CD4-positive, alpha-beta memory T cell (primary cell): ENCODE measurements at regions not wholly inside any gene's neighbourhood (a gene's known extent, or its start where the extent isn't known, plus 50 kb on each side); places are given as distances from the start of the nearest gene placed in this dataset.
A peak's percentile ranks its signal among the peaks of the same experiment; 100 is the strongest.

Source experiments
- CTCF ChIA-PET: fragments of 350-600 bp; sonication (Branson Sonifier 250); formaldehyde crosslinking; loops from one replicate; lab custom pipeline; 2021; ENCODE audit warnings: inconsistent platforms; ENCODE audit not compliant: partially characterized antibody; lab: Charles Lee
- POLR2A ChIA-PET: fragments of 350-600 bp; sonication (Branson Sonifier 250); formaldehyde crosslinking; loops from one replicate; lab custom pipeline; 2021; ENCODE audit not compliant: partially characterized antibody; lab: Charles Lee
- DNase-seq, 5 donors: peaks; one replicate each; pipeline versions ENCODE4 v3.0.0 to v3.0.0-alpha.2; 2020 to 2022; ENCODE audit warnings: mixed read lengths in 1 of 5
- H3K27ac ChIP-seq: one replicate; pipeline ENCODE4 v1.7.0; 2013; ENCODE audit warnings: low read depth, low read length
- H3K27me3 ChIP-seq: 2 replicates; pipeline ENCODE4 v1.7.0; 2013; ENCODE audit warnings: mild to moderate bottlenecking, low read length, moderate library complexity; ENCODE audit not compliant: insufficient read depth
- H3K36me3 ChIP-seq: 2 replicates; pipeline ENCODE4 v1.7.0; 2013; ENCODE audit warnings: mild to moderate bottlenecking, low read length, moderate library complexity; ENCODE audit not compliant: insufficient read depth
- H3K4me1 ChIP-seq: 2 replicates; pipeline ENCODE4 v1.7.0; 2013; ENCODE audit warnings: mild to moderate bottlenecking, low read length, moderate library complexity; ENCODE audit not compliant: insufficient read depth
- H3K4me3 ChIP-seq, 2 donors: one replicate each; pipeline ENCODE4 v1.7.0; 2013; ENCODE audit warnings: low read length in 2 of 2, mild to moderate bottlenecking in 1 of 2
- H3K9me3 ChIP-seq, 2 donors: one replicate each; pipeline ENCODE4 v1.7.0; 2013; ENCODE audit warnings: low read length in 2 of 2, control low read depth in 1 of 2; ENCODE audit not compliant: control insufficient read depth in 1 of 2
- H3K27ac Mint-ChIP-seq, 7 donors: one replicate each; pipeline ENCODE4 v1.8.0; 2020 to 2021; ENCODE audit warnings: mixed read lengths in 7 of 7, mild to moderate bottlenecking in 6 of 7, inconsistent platforms in 3 of 7, moderate library complexity in 3 of 7
- H3K27me3 Mint-ChIP-seq, 2 donors: one replicate each; pipeline ENCODE4 v1.8.0; 2020 to 2021; ENCODE audit warnings: mixed read lengths in 2 of 2
- H3K36me3 Mint-ChIP-seq, 2 donors: one replicate each; pipeline ENCODE4 v1.8.0; 2020 to 2021; ENCODE audit warnings: mixed read lengths in 2 of 2, inconsistent platforms in 1 of 2, mild to moderate bottlenecking in 1 of 2
- H3K4me1 Mint-ChIP-seq, 4 donors: one replicate each; pipeline ENCODE4 v1.8.0; 2020 to 2021; ENCODE audit warnings: mixed read lengths in 4 of 4, mild to moderate bottlenecking in 1 of 4
- H3K4me3 Mint-ChIP-seq, 8 donors: one replicate each; pipeline ENCODE4 v1.8.0; 2020 to 2021; ENCODE audit warnings: mixed read lengths in 8 of 8, mild to moderate bottlenecking in 7 of 8, moderate library complexity in 6 of 8, inconsistent platforms in 3 of 8
- H3K9me3 Mint-ChIP-seq, 8 donors: one replicate each; pipeline ENCODE4 v1.8.0; 2020 to 2021; ENCODE audit warnings: mixed read lengths in 8 of 8, mild to moderate bottlenecking in 5 of 8, inconsistent platforms in 3 of 8, moderate library complexity in 1 of 8
- intact Hi-C: fragments of 100-400 bp; cut with micrococcal nuclease; formaldehyde crosslinking; loops from one replicate; pipeline ENCODE4 v1.15.1; 2023

GRCh38 chr6:11644601-11645000 lies 107.1 kb downstream of the TMEM170B start:
- ChIA-PET CTCF (interaction anchor here (3.2 kb wide), 1 partner anchor 11 kb away, joined by 16 read pairs; no protein-coding TSS in a partner anchor), POLR2A (no interaction called here)
- Histone ChIP-seq H3K27ac (no peak overlapping the region), H3K36me3 (no peaks in the 10 kb centered on the region), H3K9me3 (no peaks in the 10 kb centered on the region), H3K4me3 (no peak overlapping the region), H3K4me1 (no peaks in the 10 kb centered on the region), H3K27me3 (no peaks in the 10 kb centered on the region)
- Mint-ChIP-seq H3K27me3 (peaks cover 5 to 11% of the 10 kb centered on the region in 2 donors), H3K4me3 (no peak overlapping the region), H3K36me3 (no peaks in the 10 kb centered on the region), H3K9me3 (peaks cover 0 to 3% (median 0%) of the 10 kb centered on the region in 8 donors), H3K4me1 (no peaks in the 10 kb centered on the region), H3K27ac (no peak overlapping the region)
- intact Hi-C loops: no loop called here
- no peak for DNase-seq

- H3K27me3 Mint-ChIP-seq: peaks cover 5 to 11% of the 10 kb centered on the region in 2 donors
- Histone ChIP-seq H3K4me3 (no peak overlapping the region), H3K27me3 (no peaks in the 10 kb centered on the region), H3K4me1 (no peaks in the 10 kb centered on the region), H3K36me3 (no peaks in the 10 kb centered on the region), H3K27ac (no peak overlapping the region), H3K9me3 (no peaks in the 10 kb centered on the region)
- intact Hi-C loops: no loop called here
- ChIA-PET CTCF (interaction anchor here (3.2 kb wide), 1 partner anchor 11 kb away, joined by 16 read pairs; no protein-coding TSS in a partner anchor), POLR2A (no interaction called here)
- DNase-seq: no peak
- no peaks in the 10 kb centered on the region for H3K36me3 Mint-ChIP-seq
- H3K27ac Mint-ChIP-seq: no peak overlapping the region
- H3K4me1 Mint-ChIP-seq: no peaks in the 10 kb centered on the region
- no peak overlapping the region for H3K4me3 Mint-ChIP-seq
- peaks cover 0 to 3% (median 0%) of the 10 kb centered on the region in 8 donors for H3K9me3 Mint-ChIP-seq
Observed at GRCh38 chr6:11645016-11645415, 107.5 kb downstream of the TMEM170B start.

GRCh38 chr6:11648436-11648775 lies 110.9 kb downstream of the TMEM170B start:
- no peak for DNase-seq
- no peak overlapping the region for H3K4me3 Mint-ChIP-seq
- CTCF ChIA-PET: no interaction called here
- no peaks in the 10 kb centered on the region for H3K27me3 ChIP-seq
- peaks cover 0 to 4% (median 0%) of the 10 kb centered on the region in 4 donors for H3K4me1 Mint-ChIP-seq
- H3K27ac ChIP-seq: no peak overlapping the region
- H3K9me3 ChIP-seq: no peaks in the 10 kb centered on the region
- H3K27ac Mint-ChIP-seq: no peak overlapping the region
- no peak overlapping the region for H3K4me3 ChIP-seq
- POLR2A ChIA-PET: no interaction called here
- peaks cover 0 to 7% of the 10 kb centered on the region in 2 donors for H3K27me3 Mint-ChIP-seq
- no peaks in the 10 kb centered on the region for H3K4me1 ChIP-seq
- H3K36me3 ChIP-seq: no peaks in the 10 kb centered on the region
- no peaks in the 10 kb centered on the region for H3K36me3 Mint-ChIP-seq
- peaks cover 0 to 3% (median 0%) of the 10 kb centered on the region in 8 donors for H3K9me3 Mint-ChIP-seq
- intact Hi-C loops: no loop called here

GRCh38 chr6:11648889-11649288 lies 111.3 kb downstream of the TMEM170B start:
- intact Hi-C loops: no loop called here
- Histone ChIP-seq H3K27ac (no peak overlapping the region), H3K4me3 (no peak overlapping the region), H3K36me3 (no peaks in the 10 kb centered on the region), H3K4me1 (no peaks in the 10 kb centered on the region), H3K9me3 (no peaks in the 10 kb centered on the region), H3K27me3 (no peaks in the 10 kb centered on the region)
- CTCF ChIA-PET: no interaction called here
- POLR2A ChIA-PET: no interaction called here
- Mint-ChIP-seq H3K4me3 (no peak overlapping the region), H3K27ac (no peak overlapping the region), H3K36me3 (no peaks in the 10 kb centered on the region), H3K4me1 (peaks cover 0 to 7% (median 0%) of the 10 kb centered on the region in 4 donors), H3K9me3 (peaks cover 0 to 3% (median 0%) of the 10 kb centered on the region in 8 donors), H3K27me3 (peaks cover 1 to 7% of the 10 kb centered on the region in 2 donors)
- no peak for DNase-seq

GRCh38 chr6:11650025-11650696 lies 112.6 kb downstream of the TMEM170B start:
- Histone ChIP-seq H3K9me3 (no peaks in the 10 kb centered on the region), H3K36me3 (no peaks in the 10 kb centered on the region), H3K4me3 (no peak overlapping the region), H3K4me1 (no peaks in the 10 kb centered on the region), H3K27ac (no peak overlapping the region), H3K27me3 (no peaks in the 10 kb centered on the region)
- POLR2A ChIA-PET: no interaction called here
- peaks cover 0 to 7% (median 0%) of the 10 kb centered on the region in 4 donors for H3K4me1 Mint-ChIP-seq
- intact Hi-C loops: no loop called here
- H3K4me3 Mint-ChIP-seq: no peak overlapping the region
- peaks cover 0 to 3% (median 0%) of the 10 kb centered on the region in 8 donors for H3K9me3 Mint-ChIP-seq
- DNase-seq: no peak
- CTCF ChIA-PET: no interaction called here
- no peaks in the 10 kb centered on the region for H3K36me3 Mint-ChIP-seq
- H3K27me3 Mint-ChIP-seq: peaks cover 3 to 8% of the 10 kb centered on the region in 2 donors
- no peak overlapping the region for H3K27ac Mint-ChIP-seq

GRCh38 chr6:11650711-11651110 lies 113.2 kb downstream of the TMEM170B start:
- H3K27me3 Mint-ChIP-seq: peaks cover 3 to 6% of the 10 kb centered on the region in 2 donors
- POLR2A ChIA-PET: no interaction called here
- no peaks in the 10 kb centered on the region for H3K36me3 Mint-ChIP-seq
- Histone ChIP-seq H3K9me3 (no peaks in the 10 kb centered on the region), H3K27ac (no peak overlapping the region), H3K4me1 (no peaks in the 10 kb centered on the region), H3K4me3 (no peak overlapping the region), H3K27me3 (no peaks in the 10 kb centered on the region), H3K36me3 (no peaks in the 10 kb centered on the region)
- H3K27ac Mint-ChIP-seq: no peak overlapping the region
- no peak for DNase-seq
- CTCF ChIA-PET: no interaction called here
- peaks cover 0 to 3% (median 0%) of the 10 kb centered on the region in 8 donors for H3K9me3 Mint-ChIP-seq
- intact Hi-C loops: no loop called here
- no peak overlapping the region for H3K4me3 Mint-ChIP-seq
- H3K4me1 Mint-ChIP-seq: peaks cover 0 to 7% (median 1%) of the 10 kb centered on the region in 4 donors

- Histone ChIP-seq H3K27ac (no peak overlapping the region), H3K27me3 (no peaks in the 10 kb centered on the region), H3K36me3 (no peaks in the 10 kb centered on the region), H3K4me1 (no peaks in the 10 kb centered on the region), H3K4me3 (no peak overlapping the region), H3K9me3 (no peaks in the 10 kb centered on the region)
- intact Hi-C loops: no loop called here
- H3K4me3 Mint-ChIP-seq: no peak overlapping the region
- no peaks in the 10 kb centered on the region for H3K36me3 Mint-ChIP-seq
- H3K4me1 Mint-ChIP-seq: peaks cover 0 to 7% (median 2%) of the 10 kb centered on the region in 4 donors
- DNase-seq: peak in 2 of 5 donors; percentile 18 to 51
- H3K27ac Mint-ChIP-seq: no peak overlapping the region
- ChIA-PET POLR2A (no interaction called here), CTCF (interaction anchor here (0.9 to 1.9 kb wide), 4 partner anchors 14 to 581 kb away, joined by 3 to 4 read pairs (median 4); no protein-coding TSS in a partner anchor)
- H3K27me3 Mint-ChIP-seq: peaks cover 5 to 6% of the 10 kb centered on the region in 2 donors
- peaks cover 0 to 1% (median 0%) of the 10 kb centered on the region in 8 donors for H3K9me3 Mint-ChIP-seq
Observed at GRCh38 chr6:11653028-11653583, 115.6 kb downstream of the TMEM170B start.
